WTC11 (cell line): ENCODE measurements at regions not wholly inside any gene's neighbourhood (a gene's known extent, or its start where the extent isn't known, plus 50 kb on each side); places are given as distances from the start of the nearest gene placed in this dataset.

Experiments used
- ATAC-seq: fragments of 200-7000 bp; cut with Tn5 transposase; 2 replicates; pipeline ENCODE4 v1.10.0; 2021; ENCODE audit warnings: mild to moderate bottlenecking, moderate library complexity
- CTCF ChIA-PET: fragments of 300-600 bp; sonication (Branson Sonifier 250); formaldehyde crosslinking; loops from one replicate; lab custom pipeline; 2021; ENCODE audit warnings: antibody characterized with exemption; lab: Charles Lee
- POLR2A ChIA-PET: fragments of 350-600 bp; sonication (Branson Sonifier 250); formaldehyde crosslinking; loops from one replicate; lab custom pipeline; 2021; ENCODE audit warnings: antibody characterized with exemption; lab: Charles Lee
- DNase-seq: peaks from one replicate; pipeline ENCODE4 v3.0.0; 2021; ENCODE audit warnings: low spot score
- H3K27ac Mint-ChIP-seq: 2 replicates; pipeline ENCODE4 v1.8.0; 2021; ENCODE audit warnings: mixed read lengths
- H3K27me3 Mint-ChIP-seq: 2 replicates; pipeline ENCODE4 v1.8.0; 2021; ENCODE audit warnings: low read depth, mild to moderate bottlenecking, moderate library complexity, mixed read lengths
- H3K36me3 Mint-ChIP-seq: 2 replicates; pipeline ENCODE4 v1.8.0; 2021; ENCODE audit warnings: mixed read lengths
- H3K4me1 Mint-ChIP-seq: 2 replicates; pipeline ENCODE4 v1.8.0; 2022; ENCODE audit warnings: mixed read lengths
- H3K4me3 Mint-ChIP-seq: 2 replicates; pipeline ENCODE4 v1.8.0; 2021; ENCODE audit warnings: mild to moderate bottlenecking, moderate library complexity, mixed read lengths
- H3K9me3 Mint-ChIP-seq: 2 replicates; pipeline ENCODE4 v1.8.0; 2021; ENCODE audit warnings: mixed read lengths
- ATF1 ChIP-seq: sonication (generic); formaldehyde crosslinking; IDR thresholded peaks from 2 replicates; pipeline ENCODE4 v1.8.1; 2023; ENCODE audit warnings: mild to moderate bottlenecking, moderate library complexity, missing genetic modification reagents
- FOXJ3 ChIP-seq: sonication (generic); formaldehyde crosslinking; IDR thresholded peaks from 2 replicates; pipeline ENCODE4 v1.9.0; 2021; ENCODE audit warnings: missing genetic modification reagents, mild to moderate bottlenecking, borderline replicate concordance
- GTF2I ChIP-seq: fragments of 250-450 bp; sonication (Bioruptor Pico); conservative IDR thresholded peaks from 2 replicates; pipeline ENCODE4 v1.4.0; 2021; ENCODE audit warnings: mild to moderate bottlenecking
- HMGA2 ChIP-seq: fragments of 250-450 bp; sonication (Bioruptor Pico); IDR thresholded peaks from 2 replicates; pipeline ENCODE4 v1.4.0; 2021; ENCODE audit warnings: mild to moderate bottlenecking, moderate library complexity
- JAZF1 ChIP-seq: fragments of 250-450 bp; sonication (Bioruptor Pico); IDR thresholded peaks from 2 replicates; pipeline ENCODE4 v1.9.0; 2021; ENCODE audit warnings: moderate library complexity, mild to moderate bottlenecking, inconsistent platforms
- JUN ChIP-seq: sonication (generic); formaldehyde crosslinking; IDR thresholded peaks from 2 replicates; pipeline ENCODE4 v1.8.0; 2023; ENCODE audit warnings: mild to moderate bottlenecking, missing genetic modification reagents
- NFYB ChIP-seq: sonication (generic); formaldehyde crosslinking; conservative IDR thresholded peaks from 2 replicates; pipeline ENCODE4 v1.8.0; 2022; ENCODE audit warnings: low read depth, missing genetic modification reagents
- NR2C2 ChIP-seq: sonication (generic); formaldehyde crosslinking; IDR thresholded peaks from 2 replicates; pipeline ENCODE4 v1.8.0; 2022; ENCODE audit warnings: mild to moderate bottlenecking, missing genetic modification reagents
- NR3C1 ChIP-seq: sonication (generic); formaldehyde crosslinking; conservative IDR thresholded peaks from 2 replicates; pipeline ENCODE4 v1.8.1; 2023; ENCODE audit warnings: low read depth, mild to moderate bottlenecking, missing genetic modification reagents
- RELA ChIP-seq: sonication (generic); formaldehyde crosslinking; IDR thresholded peaks from 2 replicates; pipeline ENCODE4 v1.8.1; 2022; ENCODE audit warnings: missing genetic modification reagents, mild to moderate bottlenecking, borderline replicate concordance
- SMAD3 ChIP-seq: sonication (generic); formaldehyde crosslinking; IDR thresholded peaks from 2 replicates; pipeline ENCODE4 v1.8.0; 2022; ENCODE audit warnings: missing genetic modification reagents, mild to moderate bottlenecking, borderline replicate concordance
- ZBTB21 ChIP-seq: sonication (generic); formaldehyde crosslinking; IDR thresholded peaks from 2 replicates; pipeline ENCODE4 v1.8.1; 2023; ENCODE audit warnings: mild to moderate bottlenecking, missing genetic modification reagents, borderline replicate concordance
- ZNF219 ChIP-seq: sonication (generic); formaldehyde crosslinking; IDR thresholded peaks from 2 replicates; pipeline ENCODE4 v1.8.0; 2023; ENCODE audit warnings: missing genetic modification reagents, mild to moderate bottlenecking, borderline replicate concordance
- ZNF317 ChIP-seq: sonication (generic); formaldehyde crosslinking; IDR thresholded peaks from 2 replicates; pipeline ENCODE4 v1.8.1; 2023; ENCODE audit warnings: low read depth, mild to moderate bottlenecking, moderate library complexity, missing genetic modification reagents, borderline replicate concordance
- ZNF423 ChIP-seq: fragments of 250-450 bp; sonication (Bioruptor Pico); IDR thresholded peaks from 2 replicates; pipeline ENCODE4 v2.1.2; 2022; ENCODE audit warnings: mild to moderate bottlenecking, moderate library complexity
- TF ChIP-seq, protein P1 (sequence below): sonication (generic); formaldehyde crosslinking; IDR thresholded peaks from 2 replicates; pipeline ENCODE4 v1.8.1; 2023; ENCODE audit warnings: mild to moderate bottlenecking, missing genetic modification reagents, moderate library complexity
- TF ChIP-seq, protein P2 (sequence below): sonication (generic); formaldehyde crosslinking; conservative IDR thresholded peaks from 2 replicates; pipeline ENCODE4 v1.8.1; 2022; ENCODE audit warnings: mild to moderate bottlenecking, missing genetic modification reagents
- TF ChIP-seq, protein P3 (sequence below): fragments of 250-450 bp; sonication (Bioruptor Pico); IDR thresholded peaks from 2 replicates; pipeline ENCODE4 v1.9.0; 2021; ENCODE audit warnings: mild to moderate bottlenecking, borderline replicate concordance
- TF ChIP-seq, protein P4 (sequence below): sonication (generic); formaldehyde crosslinking; IDR thresholded peaks from 2 replicates; pipeline ENCODE4 v1.8.0; 2023; ENCODE audit warnings: missing genetic modification reagents
- TF ChIP-seq, protein P5 (sequence below): fragments of 250-450 bp; sonication (Bioruptor Pico); IDR thresholded peaks from 2 replicates; pipeline ENCODE4 v1.9.0; 2021; ENCODE audit warnings: mild to moderate bottlenecking
- TF ChIP-seq, protein P6 (sequence below): fragments of 200-600 bp; IDR thresholded peaks from 2 replicates; pipeline ENCODE4 v1.8.0; 2022; ENCODE audit warnings: antibody characterized with exemption

DNA sequence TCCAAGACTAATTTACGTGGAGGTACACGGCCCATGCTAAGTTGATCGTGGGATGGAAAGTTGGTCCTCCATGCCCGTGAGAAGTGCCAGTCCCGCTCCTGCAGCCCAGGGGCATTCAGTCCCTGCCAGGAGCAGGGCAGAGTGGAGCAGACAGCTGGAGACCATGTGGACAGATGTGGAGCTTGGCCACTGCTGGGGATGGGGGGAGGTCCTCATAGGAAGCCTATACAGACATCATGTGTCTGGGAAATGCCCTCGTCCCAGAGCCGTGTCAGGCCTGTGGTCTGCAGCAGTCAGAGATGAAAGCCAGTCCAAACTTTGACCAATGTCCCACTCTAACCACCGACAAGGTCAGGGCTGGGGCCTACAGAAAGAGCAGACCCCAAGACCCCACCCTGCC lies 118.4 kb downstream of the CPZ start (continued):
- TF ChIP-seq, protein P1, sequence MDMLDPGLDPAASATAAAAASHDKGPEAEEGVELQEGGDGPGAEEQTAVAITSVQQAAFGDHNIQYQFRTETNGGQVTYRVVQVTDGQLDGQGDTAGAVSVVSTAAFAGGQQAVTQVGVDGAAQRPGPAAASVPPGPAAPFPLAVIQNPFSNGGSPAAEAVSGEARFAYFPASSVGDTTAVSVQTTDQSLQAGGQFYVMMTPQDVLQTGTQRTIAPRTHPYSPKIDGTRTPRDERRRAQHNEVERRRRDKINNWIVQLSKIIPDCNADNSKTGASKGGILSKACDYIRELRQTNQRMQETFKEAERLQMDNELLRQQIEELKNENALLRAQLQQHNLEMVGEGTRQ (CRISPR knock-in tag), result no peak
- no peak for TF ChIP-seq NR3C1

DNA sequence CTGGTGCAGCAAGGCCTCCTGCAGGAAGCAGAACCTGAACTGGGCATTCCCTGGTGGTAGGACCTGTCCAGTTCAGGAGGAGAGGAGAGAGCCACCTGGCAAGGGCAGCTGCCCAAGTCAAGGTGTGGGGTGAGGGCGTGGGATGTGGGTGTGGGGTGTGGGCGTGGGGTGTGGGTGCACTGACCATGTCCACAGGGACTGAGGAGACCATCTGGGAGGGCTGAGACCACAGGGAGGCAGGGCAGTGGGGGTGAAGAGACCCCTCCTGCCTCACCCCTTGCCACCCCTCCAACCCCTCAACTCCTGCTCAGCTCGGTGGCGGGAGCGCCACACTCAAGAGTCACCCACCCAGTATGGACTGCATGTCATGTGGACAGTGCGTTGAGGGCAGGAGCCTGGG lies 117.9 kb downstream of the CPZ start:
- TF ChIP-seq, protein P2, sequence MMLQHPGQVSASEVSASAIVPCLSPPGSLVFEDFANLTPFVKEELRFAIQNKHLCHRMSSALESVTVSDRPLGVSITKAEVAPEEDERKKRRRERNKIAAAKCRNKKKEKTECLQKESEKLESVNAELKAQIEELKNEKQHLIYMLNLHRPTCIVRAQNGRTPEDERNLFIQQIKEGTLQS (CRISPR knock-in tag), result no peak
- TF ChIP-seq JAZF1 (CRISPR knock-in tag) (no peak), ZNF219 (CRISPR knock-in tag) (no peak), GTF2I (CRISPR knock-in tag) (no peak)
- TF ChIP-seq, protein P3, sequence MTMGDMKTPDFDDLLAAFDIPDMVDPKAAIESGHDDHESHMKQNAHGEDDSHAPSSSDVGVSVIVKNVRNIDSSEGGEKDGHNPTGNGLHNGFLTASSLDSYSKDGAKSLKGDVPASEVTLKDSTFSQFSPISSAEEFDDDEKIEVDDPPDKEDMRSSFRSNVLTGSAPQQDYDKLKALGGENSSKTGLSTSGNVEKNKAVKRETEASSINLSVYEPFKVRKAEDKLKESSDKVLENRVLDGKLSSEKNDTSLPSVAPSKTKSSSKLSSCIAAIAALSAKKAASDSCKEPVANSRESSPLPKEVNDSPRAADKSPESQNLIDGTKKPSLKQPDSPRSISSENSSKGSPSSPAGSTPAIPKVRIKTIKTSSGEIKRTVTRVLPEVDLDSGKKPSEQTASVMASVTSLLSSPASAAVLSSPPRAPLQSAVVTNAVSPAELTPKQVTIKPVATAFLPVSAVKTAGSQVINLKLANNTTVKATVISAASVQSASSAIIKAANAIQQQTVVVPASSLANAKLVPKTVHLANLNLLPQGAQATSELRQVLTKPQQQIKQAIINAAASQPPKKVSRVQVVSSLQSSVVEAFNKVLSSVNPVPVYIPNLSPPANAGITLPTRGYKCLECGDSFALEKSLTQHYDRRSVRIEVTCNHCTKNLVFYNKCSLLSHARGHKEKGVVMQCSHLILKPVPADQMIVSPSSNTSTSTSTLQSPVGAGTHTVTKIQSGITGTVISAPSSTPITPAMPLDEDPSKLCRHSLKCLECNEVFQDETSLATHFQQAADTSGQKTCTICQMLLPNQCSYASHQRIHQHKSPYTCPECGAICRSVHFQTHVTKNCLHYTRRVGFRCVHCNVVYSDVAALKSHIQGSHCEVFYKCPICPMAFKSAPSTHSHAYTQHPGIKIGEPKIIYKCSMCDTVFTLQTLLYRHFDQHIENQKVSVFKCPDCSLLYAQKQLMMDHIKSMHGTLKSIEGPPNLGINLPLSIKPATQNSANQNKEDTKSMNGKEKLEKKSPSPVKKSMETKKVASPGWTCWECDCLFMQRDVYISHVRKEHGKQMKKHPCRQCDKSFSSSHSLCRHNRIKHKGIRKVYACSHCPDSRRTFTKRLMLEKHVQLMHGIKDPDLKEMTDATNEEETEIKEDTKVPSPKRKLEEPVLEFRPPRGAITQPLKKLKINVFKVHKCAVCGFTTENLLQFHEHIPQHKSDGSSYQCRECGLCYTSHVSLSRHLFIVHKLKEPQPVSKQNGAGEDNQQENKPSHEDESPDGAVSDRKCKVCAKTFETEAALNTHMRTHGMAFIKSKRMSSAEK (CRISPR knock-in tag), result no peak
- TF ChIP-seq, protein P4, sequence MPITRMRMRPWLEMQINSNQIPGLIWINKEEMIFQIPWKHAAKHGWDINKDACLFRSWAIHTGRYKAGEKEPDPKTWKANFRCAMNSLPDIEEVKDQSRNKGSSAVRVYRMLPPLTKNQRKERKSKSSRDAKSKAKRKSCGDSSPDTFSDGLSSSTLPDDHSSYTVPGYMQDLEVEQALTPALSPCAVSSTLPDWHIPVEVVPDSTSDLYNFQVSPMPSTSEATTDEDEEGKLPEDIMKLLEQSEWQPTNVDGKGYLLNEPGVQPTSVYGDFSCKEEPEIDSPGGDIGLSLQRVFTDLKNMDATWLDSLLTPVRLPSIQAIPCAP (CRISPR knock-in tag), result no peak
- ATAC-seq (no peak), DNase-seq (peak; percentile 5)
- H3K36me3 Mint-ChIP-seq, result peaks cover 15% of the 10 kb centered on the region
- H3K9me3 Mint-ChIP-seq, result peaks cover 29% of the 10 kb centered on the region
- ChIA-PET CTCF (interaction anchor here (0.5 kb wide), 1 partner anchor 1317 kb away, joined by 3 read pairs; no protein-coding TSS in a partner anchor), POLR2A (no interaction called here)
- H3K4me3 Mint-ChIP-seq, result no peak overlapping the region
- peaks cover 9% of the 10 kb centered on the region for H3K4me1 Mint-ChIP-seq
- H3K27me3 Mint-ChIP-seq, result peaks cover 6% of the 10 kb centered on the region; the same call in 1 of the 2 replicates
- no peak overlapping the region for H3K27ac Mint-ChIP-seq

DNA sequence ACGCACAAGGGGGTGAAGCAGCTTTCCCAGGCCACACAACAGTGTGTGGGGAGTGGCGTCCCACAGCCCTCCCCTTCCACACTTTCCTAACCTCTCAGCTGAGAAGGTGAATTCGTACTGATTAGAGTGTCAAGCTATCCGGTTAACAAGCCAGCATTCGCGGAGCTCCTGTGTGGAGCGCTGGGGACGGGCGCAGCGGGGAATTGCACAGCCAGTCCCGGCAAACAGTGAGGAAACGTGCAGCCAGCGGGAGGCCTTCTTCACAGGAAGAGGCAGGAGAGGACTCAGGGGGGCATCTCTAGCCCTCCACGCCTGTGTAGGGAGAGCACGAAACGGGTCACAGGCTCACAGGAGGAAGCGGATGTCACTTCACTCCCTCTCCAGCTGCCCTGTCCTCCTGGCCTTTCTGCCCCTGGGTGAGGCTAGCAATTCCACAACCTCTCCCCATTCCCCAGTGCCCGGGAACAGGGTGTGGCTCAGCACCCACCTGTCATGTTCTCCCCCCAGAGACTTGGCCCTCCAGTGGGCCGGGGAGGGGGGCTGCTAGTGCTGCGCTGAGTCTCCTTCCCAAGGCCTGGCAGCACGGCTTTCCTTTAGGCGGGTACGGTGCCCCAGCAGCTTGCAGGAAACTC lies 117.3 kb downstream of the CPZ start:
- peaks cover 15% of the 10 kb centered on the region for H3K36me3 Mint-ChIP-seq
- DNase-seq (peak; percentile 12), ATAC-seq (no peak)
- no peak overlapping the region; the same call in 1 of the 2 replicates for H3K27ac Mint-ChIP-seq
- ChIA-PET CTCF (interaction anchor here (0.5 to 1.3 kb wide), 2 partner anchors 21 to 1317 kb away, joined by 3 to 10 read pairs; no protein-coding TSS in a partner anchor), POLR2A (no interaction called here)
- no peak for TF ChIP-seq GTF2I (CRISPR knock-in tag)
- TF ChIP-seq ZNF317, result no peak
- no peak for TF ChIP-seq ZBTB21 (CRISPR knock-in tag)
- TF ChIP-seq, protein P5, sequence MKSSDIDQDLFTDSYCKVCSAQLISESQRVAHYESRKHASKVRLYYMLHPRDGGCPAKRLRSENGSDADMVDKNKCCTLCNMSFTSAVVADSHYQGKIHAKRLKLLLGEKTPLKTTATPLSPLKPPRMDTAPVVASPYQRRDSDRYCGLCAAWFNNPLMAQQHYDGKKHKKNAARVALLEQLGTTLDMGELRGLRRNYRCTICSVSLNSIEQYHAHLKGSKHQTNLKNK (CRISPR knock-in tag), result no peak
- TF ChIP-seq NR2C2 (CRISPR knock-in tag), result no peak
- no peak for TF ChIP-seq HMGA2 (CRISPR knock-in tag)
- TF ChIP-seq ZNF423 (CRISPR knock-in tag), result no peak
- TF ChIP-seq NFYB (CRISPR knock-in tag), result no peak
- TF ChIP-seq FOXJ3, result no peak
- no peak for TF ChIP-seq ATF1
- no peak for TF ChIP-seq RELA (CRISPR knock-in tag)
- TF ChIP-seq JUN, result no peak
- TF ChIP-seq, protein P1 (CRISPR knock-in tag), result no peak
- TF ChIP-seq, protein P6, sequence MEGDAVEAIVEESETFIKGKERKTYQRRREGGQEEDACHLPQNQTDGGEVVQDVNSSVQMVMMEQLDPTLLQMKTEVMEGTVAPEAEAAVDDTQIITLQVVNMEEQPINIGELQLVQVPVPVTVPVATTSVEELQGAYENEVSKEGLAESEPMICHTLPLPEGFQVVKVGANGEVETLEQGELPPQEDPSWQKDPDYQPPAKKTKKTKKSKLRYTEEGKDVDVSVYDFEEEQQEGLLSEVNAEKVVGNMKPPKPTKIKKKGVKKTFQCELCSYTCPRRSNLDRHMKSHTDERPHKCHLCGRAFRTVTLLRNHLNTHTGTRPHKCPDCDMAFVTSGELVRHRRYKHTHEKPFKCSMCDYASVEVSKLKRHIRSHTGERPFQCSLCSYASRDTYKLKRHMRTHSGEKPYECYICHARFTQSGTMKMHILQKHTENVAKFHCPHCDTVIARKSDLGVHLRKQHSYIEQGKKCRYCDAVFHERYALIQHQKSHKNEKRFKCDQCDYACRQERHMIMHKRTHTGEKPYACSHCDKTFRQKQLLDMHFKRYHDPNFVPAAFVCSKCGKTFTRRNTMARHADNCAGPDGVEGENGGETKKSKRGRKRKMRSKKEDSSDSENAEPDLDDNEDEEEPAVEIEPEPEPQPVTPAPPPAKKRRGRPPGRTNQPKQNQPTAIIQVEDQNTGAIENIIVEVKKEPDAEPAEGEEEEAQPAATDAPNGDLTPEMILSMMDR, result no peak
- TF ChIP-seq SMAD3 (CRISPR knock-in tag), result no peak
- H3K4me1 Mint-ChIP-seq, result peaks cover 9% of the 10 kb centered on the region
- H3K9me3 Mint-ChIP-seq, result peaks cover 23% of the 10 kb centered on the region
- peaks cover 6% of the 10 kb centered on the region; the same call in 1 of the 2 replicates for H3K27me3 Mint-ChIP-seq
- H3K4me3 Mint-ChIP-seq, result no peak overlapping the region
